ENCODE measurements at regions not wholly inside any gene's neighbourhood (a gene's known extent, or its start where the extent isn't known, plus 50 kb on each side); places are given as distances from the start of the nearest gene placed in this dataset.
"Not testable (repeated sequence)": the region's sequence is repeated elsewhere in the genome, so short reads cannot be mapped to it uniquely, and the experiment has no call there.

- no peak for FAIRE-seq
Observed at GRCh38 chr4:156391325-156391653, 437.6 kb upstream of the CTSO start.

DNA sequence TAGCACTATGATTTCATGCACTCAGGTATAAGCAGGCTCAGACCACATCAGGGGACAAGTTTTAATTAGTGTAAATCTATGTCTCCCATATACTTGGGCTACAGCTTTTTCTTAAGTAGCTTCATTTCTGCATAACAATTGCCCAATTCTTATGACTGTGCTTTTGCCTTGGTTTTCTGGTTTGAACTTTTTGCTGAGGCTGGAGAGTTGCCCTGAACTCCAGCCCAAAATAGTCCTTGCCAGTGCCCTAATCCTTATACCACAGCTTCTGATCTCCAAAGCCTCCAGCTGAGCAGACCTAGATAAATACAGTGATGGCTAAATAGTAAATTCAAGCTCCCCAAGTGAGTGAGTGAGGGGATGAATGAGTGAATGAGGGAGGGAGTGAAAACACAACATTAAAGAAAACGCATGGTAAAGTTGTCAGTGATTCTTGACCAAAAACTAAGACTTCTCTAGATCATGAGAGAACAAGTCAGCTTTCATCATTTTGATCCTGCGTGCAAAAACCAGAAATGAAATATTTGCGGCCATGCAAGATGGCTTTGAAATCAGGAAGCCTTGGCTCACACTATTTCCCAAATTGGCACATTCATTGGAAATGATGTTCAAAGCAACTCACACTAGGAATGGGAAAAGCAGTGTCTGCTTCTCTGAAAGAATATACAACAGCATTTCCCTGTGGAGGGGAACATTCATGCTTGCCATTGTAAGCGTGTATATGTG is 437.1 kb upstream of the CTSO start:
- no peak for FAIRE-seq

GRCh38 chr4:156388826-156389225 is 435.2 kb upstream of the CTSO start:
- FAIRE-seq = no peak

DNA sequence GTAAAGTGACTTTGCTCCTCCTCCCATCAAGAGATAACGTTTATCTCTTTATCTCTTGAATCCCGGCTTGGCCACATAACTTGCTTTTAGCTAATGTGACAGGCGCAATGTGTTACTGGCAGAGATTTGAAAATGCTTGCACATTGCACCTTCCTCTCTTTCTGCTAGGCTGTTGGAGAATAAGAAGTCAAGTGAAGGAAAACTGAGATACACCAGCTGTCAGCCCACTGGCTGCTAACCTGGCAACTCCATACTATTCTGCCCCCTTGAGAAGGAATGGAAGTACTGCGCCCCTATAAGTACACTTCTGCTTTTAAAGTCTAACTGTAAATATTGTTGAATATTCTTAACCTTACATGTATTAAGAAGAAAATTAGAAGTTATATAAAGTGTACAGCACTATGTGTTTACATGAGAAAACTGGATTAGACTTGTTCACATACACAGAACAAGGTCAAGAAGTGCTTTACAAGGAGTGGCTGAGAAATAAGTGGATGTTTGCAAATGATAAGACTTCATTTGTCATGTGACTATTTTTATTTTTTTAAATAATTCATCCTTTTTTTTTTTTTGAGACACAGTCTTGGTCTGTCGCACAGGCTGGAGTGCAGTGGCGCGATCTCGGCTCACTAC is 424.5 kb upstream of the CTSO start:
- FAIRE-seq = no peak

DNA sequence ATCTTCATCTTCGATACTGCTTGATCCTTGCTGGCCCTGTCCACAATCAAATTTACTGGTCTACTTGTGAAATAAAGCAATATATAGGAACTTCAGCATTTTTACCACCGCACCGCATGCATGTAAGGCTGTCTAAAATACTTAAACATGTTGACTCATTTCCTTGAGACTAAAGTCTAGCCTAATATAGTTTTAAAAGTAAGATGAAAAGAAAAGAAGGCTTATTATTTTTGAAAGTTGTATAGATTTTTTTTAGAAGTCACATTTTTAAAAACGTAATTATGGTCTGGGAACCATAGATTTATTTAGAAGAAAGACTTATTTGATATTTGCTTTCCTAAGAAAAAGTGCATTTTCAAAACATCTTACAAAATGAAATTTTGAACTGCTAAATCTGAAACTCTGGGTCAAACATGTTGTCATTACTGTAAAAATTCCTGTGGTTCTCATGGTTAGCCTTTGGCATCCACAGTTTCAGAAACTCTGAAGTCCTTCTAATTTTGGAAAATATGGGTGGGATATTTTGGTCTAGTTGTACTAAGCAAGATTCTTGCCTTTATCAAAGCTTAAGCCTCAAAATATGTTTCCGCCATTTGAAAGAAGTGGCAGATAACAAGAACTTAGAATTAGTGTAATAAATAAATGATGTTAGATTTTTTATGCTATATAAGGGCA is 423.5 kb upstream of the CTSO start:
- no peak for FAIRE-seq

DNA sequence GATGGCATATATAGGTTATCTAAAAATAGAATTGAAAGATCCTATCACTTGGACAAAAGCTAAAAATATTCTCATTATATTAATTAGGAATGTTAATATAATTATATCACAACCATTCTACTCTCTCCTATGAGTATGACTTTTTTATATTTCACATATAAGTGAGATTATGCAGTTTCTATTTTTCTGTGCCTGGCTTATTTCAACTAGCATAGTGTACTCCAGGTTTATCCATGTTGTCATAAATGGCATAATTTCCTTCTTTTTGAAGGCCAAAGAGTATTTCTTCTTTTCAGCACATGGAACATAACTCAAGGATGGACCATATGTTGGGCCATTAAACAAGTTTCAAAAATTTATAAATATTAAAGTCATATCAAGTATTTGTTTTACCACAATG is 421.2 kb upstream of the CTSO start:
- no peak for FAIRE-seq

GRCh38 chr4:156374069-156374468 is 420.4 kb upstream of the CTSO start:
- FAIRE-seq = no peak

DNA sequence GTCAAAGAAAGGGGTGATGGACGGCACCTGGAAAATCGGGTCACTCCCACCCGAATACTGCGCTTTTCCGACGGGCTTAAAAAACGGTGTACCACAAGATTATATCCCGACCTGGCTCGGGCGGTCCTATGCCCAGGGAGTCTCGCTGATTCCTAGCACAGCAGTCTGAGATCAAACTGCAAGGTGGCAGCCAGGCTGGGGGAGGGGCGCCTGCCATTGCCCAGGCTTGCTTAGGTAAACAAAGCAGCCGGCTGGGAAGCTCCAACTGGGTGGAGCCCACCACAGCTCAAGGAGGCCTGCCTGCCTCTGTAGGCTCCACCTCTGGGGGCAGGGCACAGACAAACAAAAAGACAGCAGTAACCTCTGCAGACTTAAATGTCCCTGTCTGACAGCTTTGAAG is 413.8 kb upstream of the CTSO start:
- FAIRE-seq = not testable (repeated sequence)

- no peak for FAIRE-seq
Observed at GRCh38 chr4:156362581-156362980, 408.9 kb upstream of the CTSO start.

DNA sequence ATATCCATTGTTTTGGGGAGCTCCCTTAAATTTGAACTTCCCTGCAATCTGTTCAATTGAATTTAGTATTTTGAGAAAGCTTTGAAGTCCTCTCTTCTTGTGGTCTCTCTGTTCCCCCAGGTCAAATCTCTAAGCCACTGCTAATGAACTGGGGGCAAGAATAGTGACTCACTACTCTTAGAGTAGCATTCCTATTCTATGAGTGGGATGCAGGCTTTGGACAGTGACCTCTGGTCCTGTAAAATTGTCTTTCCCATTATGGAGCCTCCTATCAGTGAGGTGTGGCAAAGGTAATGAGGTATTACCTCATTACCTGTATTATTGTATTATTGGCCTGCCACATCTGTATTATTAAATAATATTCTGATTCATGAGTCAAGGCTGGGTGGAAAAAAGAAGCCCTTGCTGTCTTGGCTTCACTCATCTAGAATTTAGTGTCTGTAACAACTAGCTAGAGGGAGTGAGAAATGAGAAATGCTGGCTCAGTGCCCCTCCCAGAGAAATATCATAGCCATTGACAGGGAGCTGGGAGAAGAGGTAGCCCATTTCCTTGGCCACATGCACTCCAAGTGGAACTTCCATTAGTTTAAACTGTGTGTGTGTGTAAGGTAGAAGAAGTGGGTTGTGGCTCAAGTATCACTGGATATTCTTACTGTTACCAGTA is 393.9 kb upstream of the CTSO start:
- FAIRE-seq = no peak

DNA sequence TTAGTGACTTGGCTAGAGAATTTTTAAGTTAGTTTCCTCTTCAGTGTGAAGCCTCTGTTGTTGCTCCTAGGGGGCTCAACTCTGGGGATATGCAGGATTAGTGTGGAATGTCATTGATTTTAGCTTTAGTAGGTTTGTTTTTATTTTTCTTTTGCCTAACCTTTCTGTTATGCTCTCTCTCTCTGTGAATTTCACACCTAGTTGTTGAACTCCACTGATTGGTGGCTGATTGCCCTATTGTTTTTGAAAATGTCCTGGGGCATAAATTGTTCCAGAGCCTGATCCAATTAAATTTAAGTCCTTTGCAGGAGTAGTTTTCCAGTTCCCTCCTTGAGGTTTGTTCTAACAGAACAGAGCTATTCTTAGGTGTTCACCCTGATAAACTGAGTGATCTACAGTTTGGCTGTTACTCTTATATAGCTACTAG is 393.3 kb upstream of the CTSO start:
- no peak for FAIRE-seq

GRCh38 chr4:156344397-156344796 is 390.7 kb upstream of the CTSO start:
- FAIRE-seq = no peak

- FAIRE-seq = no peak
Observed at GRCh38 chr4:156336511-156336910, 382.8 kb upstream of the CTSO start.

DNA sequence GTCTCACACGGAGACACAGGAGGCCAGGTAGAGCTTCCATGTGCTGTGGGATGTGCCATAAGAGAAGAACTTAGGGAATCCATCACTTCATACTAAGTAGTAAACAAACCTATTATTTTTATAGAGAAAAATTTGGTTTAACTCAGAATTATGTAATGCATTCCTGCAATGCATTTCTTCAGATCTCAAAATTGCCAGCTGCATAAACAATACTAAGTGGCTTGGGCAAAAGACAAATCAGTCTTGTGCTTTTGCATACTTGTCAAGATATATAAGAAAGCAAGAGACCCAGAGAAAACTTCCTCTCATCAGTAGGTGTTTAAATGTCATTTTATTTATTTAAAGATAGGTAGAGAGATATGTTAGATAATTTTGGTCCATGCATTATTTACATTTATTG is 382.1 kb upstream of the CTSO start:
- FAIRE-seq = no peak

DNA sequence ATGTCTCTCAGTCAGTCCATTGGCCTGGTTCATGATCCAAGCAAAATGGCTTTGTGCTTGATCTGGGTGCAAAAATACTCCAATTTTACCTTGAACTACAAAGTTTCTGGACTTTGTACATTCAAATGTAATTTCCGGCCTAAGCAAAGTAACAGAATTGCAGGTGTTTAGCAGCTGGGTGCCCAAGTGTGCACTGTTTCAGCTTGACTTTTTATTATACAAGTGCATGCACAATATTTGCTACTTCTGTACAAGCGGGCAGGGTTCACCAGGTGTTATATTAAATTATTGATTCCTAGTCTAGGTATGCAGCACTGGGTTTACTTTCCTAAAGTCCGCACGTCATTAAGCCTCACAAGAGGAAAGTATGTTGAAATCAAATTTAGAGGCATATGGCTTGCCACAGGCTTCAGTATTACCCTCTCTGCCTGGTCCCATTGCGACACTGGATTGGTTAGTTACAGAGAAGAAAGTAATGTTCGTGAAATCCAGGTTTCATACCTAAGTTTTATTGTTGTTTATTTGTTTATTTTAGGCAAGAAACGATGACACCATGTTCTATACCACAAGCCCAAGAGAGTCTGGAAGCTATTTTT is 376.9 kb upstream of the CTSO start:
- FAIRE-seq = peak; percentile 14

DNA sequence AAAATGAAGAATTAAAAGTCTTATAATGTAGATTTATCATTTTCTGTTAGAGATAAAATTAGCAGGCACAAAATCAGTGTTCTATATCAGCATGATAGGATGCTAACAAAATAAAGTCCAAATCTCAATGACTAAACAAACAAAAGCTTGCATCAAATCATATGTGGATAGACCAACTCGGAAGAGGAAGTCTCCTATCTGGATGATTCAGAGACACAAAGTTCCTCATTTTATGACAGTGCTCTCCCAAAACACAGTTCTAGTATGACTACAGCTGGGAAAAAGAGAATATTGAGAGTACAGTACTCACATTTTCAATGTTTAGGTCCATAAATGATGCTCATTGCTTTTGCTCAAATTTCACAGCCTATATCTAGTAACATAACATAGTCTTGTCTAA is 376.1 kb upstream of the CTSO start:
- no peak for FAIRE-seq

DNA sequence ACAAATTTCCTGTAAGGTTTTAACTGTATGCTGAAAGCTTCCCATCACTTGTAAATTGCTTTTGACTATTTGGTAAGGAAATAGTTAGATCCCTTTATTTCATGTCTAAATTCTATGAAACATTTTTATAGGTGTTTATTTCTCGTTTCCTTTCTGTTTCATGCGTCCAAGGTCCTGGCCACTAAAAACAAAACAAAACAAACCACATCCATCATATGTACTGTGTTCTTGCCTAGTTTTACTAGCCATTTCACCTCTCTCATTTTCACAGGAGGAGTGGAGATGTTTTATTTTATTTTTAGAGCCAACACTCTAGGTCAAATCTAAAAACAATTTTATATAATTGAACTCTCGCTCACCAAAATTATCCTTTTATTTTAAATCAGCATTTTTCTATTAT is 375.2 kb upstream of the CTSO start:
- FAIRE-seq = no peak

DNA sequence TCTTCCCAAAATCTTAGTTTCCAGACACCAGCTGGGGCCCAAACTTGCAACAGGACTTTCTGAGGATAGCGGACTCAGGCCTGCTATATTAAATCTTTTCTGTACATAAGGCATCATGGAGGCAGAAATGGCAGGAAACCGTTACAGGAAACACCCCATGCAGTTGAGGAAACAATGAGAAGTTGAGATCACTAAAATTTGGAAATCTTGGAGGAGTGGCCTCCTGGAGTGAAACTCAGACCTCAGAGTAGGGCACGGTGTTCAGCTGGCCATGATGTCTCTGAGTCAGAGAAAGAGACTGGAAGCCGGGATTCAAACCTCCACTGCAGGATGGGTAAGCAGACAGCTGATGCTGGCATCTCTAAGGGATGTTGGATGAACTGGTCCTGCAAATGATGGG is 372.6 kb upstream of the CTSO start:
- FAIRE-seq = no peak

- FAIRE-seq = no peak
Observed at GRCh38 chr4:156322592-156322991, 368.9 kb upstream of the CTSO start.

DNA sequence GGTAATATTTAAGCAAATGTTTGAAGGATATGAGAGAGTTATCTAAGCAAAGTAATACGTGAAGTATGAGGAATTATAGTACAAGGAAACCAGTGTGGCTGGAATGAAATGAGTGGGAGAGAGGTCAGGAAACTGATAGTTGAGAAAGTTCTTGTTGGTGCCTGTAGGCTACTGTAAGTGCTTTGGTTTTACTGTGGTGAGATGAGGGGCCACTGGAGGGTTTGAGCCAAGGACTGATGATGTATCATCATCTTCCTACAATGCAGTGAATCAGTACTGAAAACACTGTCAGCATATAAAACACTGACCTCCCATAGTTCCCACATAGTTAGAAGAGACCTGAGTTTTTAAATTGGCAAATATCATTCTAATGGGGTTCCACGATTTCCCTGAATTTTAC is 367.5 kb upstream of the CTSO start:
- no peak for FAIRE-seq

DNA sequence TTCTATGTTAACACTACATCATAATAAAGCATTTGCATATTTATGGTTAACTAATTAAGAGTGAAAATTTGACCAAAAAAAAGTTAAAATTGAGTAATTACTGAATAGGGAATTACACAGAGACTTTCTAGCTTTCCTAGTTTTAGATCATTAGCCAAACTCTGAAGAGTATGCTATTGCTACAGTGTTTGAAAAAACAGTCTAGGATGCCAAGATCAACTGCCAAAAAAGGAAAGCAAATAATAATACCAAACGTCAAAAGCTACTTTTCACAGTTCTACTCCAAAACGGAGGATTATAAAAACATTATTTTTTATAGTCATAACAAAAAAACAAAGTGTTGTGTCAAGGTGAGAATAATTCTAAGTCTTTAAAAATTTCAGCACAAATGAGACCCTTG is 359.8 kb upstream of the CTSO start:
- FAIRE-seq = no peak

DNA sequence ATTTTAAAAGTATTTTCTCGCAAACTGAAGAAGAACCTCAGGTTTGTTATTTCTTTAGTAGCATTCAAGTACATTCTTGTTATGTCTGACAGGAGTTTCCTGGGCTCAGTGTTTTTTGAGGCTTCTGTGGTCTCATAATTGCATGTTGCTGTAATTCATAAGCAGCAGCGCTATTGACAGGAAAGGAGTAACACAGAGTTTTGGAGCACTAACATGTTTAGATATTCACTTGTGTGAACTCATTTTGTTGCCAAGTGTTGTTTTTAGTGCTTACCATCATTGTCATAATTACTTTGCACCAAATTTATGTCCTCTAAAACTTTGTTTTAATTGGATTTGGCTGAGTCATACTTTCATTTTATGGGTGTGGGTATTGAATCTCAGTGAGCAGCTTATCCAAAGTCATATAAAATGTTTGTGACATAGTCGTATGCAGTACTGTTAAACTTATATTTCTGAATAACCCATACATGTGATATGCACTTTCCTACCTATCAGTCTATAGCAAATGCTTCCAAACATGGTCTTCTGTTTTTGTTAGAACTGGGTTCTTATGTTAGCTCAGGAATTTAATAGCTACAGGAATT is 358.7 kb upstream of the CTSO start:
- no peak for FAIRE-seq

- no peak for FAIRE-seq
Observed at GRCh38 chr4:156309031-156309430, 355.4 kb upstream of the CTSO start.
